GM21786 (cell line): ENCODE measurements at regions not wholly inside any gene's neighbourhood (a gene's known extent, or its start where the extent isn't known, plus 50 kb on each side); places are given as distances from the start of the nearest gene placed in this dataset.

Source experiments
- ATAC-seq: cut with Tn5 transposase; IDR thresholded peaks from one replicate; pipeline ENCODE4 v1.9.1; 2021; ENCODE audit not compliant: unreplicated experiment

DNA sequence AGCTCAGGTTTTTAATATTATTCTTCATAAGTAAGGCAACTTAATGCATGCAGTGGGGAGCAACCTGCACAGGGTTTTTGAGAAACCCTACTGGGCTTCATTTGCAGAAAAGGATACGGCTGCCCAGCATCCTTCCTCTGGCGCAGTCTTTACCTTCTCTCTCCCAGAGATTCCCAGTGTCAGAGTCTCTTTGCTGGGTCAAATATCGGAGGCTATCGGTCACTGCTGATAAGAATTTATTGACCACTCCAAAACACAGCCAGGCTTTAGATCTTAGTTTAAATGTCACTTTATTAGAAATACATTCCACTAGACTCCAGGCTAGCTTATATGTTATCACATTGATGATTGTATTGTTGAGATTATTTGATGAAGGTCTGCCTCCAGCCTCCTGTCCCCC is 147.2 kb upstream of the CPSF6 start:
- no peak for ATAC-seq

DNA sequence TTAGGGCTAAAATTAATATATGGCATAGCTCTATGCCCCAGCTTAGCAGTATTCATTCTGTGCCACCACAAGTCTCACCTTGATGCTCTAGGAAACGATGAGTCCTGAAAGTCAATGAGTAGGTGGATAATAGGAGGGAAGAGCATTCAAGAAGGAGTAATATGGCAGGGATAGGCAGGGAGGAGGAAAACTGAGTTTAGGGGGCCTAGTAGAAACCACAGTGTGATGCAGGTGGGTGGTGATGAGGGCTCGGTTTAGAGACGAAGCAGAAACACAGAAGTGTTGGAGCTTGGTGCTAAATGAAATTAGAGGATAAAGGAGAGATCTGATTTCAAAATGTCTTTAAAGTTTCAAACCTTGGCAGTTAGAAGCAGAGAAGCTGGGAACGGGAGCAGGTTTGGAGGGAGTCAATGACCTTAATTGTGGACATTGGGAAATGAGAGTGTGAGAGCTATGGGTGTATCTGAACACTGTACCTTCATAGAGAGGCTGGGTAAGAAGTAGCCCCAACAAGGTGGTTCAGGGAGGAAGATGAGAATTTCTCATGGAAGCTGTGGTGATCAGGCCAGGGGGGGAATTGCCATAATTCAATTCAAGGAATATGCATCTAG is 144.7 kb upstream of the CPSF6 start:
- ATAC-seq, result no peak

DNA sequence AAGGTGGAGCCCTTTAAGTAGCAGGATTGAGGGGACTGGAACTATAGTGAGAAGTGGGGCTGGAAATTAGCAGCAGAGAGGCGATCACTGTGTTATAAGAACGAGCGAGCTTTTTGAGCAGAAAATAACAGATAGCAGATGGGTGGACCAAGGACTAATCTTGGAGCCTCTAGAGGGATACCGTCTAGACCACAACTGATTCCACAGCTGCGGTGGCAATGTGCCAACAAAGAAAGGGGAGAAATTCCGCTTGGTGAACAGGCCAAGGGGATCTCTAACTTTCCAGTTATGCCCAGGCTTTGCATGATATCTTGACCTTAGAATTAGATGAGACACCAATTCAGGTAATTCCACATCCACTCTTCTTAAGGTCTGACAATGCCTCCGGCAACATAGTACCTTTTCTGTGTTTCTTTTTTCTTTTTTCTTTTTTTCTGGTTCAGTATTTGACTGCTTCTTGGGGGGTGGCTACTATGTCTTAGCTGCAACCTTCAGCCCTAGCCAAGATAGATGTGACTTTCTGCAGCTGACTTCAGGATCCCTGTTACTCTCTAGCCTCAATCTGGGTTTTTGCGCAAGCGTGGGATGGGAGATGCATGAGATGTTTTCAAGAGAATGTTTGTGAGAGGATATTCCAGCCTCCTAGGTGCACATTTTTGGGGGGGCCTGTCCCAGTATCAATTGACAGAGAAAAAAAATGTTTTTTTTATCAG is 143.4 kb upstream of the CPSF6 start:
- no peak for ATAC-seq

DNA sequence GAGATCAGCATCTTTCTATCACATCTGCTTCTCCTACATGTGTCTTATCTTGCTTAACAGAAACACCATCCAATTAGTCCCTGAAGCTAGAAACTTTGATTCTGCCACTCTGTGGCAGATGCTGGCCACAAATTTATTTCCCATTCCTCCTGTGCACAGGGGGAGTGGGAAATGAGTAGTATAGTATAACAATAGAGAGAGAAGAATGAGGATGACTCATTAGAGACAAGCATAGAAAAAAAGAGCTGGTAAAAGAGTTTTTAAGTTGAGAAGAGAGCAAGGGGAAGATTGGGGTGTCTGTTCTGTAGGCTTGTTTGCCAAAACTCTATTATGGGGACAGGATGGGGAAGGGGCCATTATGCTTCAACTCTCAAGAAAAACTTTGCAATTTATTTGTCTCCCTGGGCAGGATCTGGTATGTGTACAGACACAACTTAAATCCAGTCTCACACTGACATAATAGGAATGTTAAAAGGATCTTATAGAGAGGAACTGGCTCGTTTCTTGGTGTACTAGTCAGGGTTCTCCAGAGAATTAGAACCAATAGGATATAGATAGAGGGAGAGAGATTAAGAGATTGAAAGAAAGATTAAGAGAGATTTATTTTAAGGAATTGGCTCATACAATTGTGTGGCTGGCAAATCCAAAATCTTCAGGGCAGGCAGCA is 142.6 kb upstream of the CPSF6 start:
- ATAC-seq, result no peak

DNA sequence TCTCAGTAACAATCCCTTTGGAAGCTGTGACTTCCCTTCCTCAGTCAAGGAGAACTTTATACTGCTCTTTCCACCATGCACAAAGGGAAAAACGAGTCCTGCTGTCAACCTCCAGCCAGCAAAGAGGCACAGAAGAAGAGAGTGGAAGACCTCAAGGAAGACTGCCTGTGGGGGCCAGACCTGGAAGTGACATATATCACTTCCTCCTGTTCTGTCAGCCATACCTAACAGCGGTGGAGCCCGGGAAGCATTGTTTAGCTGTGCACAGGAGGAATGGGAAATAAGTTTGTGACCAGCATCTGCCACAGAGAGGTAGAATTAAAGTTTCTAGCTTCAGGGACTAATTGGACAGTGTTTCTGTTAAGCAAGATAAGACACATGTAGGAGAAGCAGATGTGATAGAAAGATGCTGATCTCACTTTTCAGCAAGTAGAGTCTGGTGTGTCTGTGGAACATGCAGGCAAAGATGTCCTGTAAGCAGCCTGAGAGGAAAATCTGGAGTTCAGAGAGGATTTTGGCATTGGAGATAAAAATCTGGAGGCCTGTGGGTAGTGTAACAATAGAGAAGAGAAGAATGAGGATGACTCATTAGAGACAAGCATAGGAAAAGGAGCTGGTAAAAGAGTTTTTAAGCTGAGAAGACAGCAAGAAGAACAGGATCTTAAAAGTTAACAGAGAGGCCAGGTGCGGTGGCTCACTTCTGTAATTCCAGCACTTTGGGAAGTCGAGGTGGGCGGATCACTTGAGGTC is 141.6 kb upstream of the CPSF6 start:
- no peak for ATAC-seq

DNA sequence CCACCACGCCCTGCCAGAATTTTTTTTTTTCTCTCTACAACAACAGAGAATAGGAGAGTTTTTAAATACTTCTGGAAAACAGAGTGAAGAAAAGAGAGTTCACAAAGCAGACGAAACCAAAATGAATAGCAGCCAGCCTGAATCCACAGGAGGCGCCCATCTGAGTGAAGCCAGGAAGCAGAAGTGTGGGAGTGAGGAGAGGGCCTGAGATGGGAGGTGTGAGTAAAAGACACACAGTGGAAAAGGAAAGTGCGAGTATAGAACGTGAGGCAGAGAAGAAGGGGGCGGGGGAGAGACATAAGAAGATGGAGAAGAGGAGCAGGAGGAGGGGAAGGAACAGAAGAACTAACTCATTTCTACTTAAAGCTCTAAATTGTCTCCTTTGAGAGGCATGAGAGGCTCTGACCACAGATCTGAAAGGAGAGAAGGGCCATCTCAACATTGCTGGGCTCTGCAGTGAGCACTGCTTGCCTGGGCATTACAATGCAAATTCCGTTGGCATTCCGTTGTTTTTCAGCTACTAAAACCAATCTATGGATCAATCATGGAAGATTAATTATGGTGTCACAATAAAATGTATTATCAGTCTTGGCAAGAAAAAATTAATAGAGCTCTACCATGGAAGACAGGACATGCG is 140.1 kb upstream of the CPSF6 start:
- ATAC-seq, result no peak

DNA sequence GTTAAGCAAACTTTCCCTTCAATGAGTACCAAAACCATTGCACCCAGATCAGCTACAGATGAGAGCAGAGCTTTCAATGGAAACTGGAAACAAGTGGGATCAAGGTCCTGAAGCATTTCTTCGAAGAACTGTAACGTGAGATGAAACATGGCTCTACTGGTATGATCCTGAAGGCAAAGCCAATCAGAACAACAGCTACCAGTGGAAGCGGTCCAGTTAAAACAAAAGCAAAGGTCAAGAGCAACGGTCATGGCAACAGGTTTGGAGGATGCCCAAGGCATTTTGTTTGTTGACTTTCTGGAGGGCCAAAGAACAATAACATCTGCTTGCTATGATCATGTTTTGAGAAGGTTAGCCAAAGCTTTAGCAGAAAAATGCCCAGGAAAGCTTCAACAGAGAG is 137.9 kb upstream of the CPSF6 start:
- ATAC-seq, result no peak

DNA sequence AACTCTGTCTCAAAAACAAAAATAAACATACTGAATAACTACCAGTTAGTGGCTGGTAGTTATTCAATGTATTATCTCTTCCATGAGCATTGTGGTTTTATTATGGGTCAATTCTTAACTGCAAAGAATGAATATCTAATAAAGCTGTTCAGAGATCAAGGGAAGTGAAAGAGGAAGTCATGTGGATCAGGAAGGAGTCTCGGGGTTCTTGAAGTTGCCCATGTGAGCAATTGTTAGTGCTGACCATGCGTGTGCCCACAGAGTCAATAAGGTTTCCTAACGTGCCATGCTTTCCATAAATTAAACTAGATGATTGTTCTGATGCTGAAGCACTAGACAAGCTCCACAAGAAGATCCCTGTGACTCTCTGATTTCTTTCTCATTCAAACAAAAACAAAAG is 136.5 kb upstream of the CPSF6 start:
- no peak for ATAC-seq

DNA sequence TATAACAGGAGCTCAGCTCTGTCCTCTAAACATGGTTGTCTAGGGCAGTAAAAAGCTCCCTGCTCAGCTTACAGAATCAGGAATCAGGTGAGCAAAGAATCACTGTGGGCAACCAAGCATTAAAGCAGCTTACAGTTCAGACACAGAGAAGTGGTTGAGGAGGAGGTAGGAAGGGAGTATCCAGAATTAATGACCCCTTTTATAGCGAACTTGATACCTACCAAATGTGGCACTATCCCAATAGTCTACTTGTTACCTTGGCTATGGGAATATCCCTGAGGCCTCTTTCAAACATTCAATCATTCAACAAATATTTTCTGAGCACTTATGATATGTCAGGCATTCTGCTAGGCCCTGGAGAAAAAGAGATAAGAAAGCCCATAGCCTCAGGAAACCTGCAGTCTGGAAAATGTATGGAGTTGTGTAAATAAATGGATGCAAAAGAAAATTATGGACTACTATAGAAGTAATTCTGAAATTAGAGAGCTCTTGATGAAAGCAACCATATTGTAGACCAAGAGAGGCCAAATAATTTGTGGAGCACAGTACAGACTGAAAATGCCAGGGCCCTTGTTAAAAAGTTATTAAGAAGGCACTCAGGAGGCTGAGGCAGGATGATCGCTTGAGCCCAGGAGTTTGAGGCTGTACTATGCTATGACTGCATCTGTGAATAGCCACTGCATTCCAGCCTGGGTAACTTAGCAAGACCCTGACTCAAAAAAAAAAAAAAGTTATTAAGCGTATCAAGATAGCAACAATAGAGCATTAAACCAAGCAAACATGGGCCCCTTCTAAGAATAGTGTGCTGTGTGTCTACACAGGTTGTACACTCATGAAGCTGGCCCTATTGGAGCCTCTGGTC is 134.0 kb upstream of the CPSF6 start:
- ATAC-seq, result no peak

DNA sequence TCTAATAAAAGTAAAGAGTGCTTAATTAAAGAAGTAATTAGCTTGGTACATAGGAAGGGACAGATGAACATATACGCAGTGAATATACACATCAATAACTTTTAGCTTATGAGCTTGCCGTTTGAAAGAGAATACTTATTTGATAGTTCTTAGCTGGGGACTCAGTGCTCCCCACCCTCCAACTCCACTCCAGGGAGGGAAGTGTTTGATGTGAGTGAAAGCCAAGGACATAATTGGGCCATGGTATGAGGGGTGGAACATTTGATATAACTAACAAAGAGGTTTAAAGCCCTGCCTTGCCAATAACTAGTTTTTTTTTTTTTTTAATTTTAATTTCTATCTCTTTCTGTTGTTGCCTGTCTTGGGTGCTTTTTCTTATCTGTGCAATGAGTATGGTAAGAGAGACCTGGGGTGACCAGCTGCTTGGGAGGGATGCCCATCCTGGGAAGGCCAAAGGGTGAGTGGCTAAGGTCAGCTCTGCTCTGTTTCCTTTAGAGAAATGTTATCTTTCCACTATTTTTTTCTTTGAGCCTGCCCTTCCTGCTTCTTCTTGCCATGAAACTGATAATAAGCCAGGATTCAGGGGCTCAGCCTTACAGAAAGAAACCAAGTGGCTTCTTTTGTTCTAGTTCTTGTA is 132.8 kb upstream of the CPSF6 start:
- no peak for ATAC-seq

DNA sequence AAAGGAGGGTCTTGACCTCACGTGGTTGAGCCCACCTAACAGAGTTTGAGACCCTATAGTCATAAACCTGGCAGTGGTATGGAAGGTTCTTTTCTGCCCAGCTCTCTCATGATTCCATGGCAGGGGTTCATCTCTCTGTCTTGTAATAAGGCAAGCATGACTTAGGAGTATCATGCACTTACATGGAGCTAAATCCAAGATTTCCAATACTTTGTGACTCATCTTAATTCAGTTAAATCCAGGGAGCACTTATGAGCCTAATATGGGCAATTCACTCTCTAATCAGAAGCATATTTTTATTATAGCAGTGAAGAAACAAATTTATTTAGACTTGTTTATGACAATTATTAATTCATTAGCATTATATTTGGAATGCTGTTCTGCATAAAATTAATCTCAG is 131.8 kb upstream of the CPSF6 start:
- no peak for ATAC-seq

DNA sequence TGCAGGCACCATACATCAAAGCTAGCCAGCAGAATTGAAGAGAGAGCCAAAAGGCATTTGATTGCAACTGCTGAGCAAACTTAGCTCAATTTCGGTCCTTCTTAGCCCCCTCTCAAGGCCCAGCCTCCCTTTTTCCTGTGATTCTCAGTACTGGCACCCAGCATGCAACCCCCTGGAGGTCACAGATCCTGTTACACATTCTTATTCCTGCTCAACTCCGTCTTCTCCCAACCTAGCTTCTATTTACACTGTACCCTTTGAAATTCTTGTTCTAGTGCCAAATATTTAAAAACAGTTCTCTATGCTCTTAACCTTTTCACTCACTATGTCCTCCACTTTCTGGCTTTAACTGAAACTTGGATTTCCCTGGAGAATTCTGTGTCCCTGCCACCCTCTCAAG is 131.3 kb upstream of the CPSF6 start:
- no peak for ATAC-seq

DNA sequence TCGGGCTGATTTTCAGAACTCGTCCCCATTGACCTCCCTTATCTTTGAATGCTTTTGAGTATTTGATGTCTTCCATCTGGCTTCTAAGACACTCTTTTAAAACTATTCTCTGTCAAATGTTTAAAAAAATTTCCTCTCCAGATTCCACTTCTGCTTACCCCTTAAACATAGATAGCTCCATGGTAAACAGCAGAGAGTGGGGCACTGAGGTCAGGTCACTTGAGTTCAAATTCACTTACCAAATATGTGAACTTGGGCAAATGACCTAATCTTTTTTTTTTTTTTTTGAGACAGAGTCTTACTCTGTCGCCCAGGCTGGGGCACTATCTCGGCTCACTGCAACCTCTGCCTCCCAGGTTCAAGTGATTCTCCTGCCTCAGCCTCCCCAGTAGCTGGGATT is 126.8 kb upstream of the CPSF6 start:
- ATAC-seq, result no peak

DNA sequence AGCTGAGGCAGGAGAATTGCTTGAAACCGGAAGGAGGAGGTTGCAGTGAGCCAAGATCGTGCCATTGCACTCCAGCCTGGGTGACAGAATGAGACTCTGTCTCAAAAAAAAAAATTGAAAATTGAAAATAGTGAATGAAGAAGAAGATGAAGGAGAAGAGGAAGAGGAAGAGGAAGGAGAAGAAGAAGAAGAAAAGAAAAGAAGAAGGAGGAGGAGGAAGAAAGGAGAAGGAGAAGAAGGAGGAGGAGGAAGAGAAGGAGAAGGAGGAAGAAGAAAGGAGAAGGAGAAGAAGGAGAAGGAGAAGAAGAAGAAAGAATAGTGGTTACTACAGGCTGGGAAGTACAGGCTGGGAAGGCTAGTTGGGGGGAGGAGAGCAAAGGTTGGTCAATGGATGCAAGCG is 124.3 kb upstream of the CPSF6 start:
- ATAC-seq, result no peak

DNA sequence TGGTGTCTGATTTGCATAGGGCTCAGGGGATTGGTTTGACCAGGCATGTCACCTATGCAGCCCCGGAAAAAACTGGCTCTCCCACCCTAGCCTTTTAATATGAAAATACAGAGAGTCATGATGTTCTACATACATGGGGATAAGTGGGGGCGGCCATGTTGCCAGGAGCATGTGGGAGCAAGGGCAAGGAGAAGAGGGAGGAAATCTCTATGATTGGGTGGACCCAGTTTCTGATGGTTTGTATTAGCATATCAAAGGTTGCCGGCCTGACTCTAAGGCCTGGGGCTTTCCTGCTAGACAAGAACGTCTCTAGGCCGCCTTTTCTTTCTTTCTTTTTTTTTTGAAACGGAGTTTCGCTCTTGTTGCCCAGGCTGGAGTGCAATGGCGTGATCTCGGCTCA is 123.4 kb upstream of the CPSF6 start:
- ATAC-seq, result no peak

DNA sequence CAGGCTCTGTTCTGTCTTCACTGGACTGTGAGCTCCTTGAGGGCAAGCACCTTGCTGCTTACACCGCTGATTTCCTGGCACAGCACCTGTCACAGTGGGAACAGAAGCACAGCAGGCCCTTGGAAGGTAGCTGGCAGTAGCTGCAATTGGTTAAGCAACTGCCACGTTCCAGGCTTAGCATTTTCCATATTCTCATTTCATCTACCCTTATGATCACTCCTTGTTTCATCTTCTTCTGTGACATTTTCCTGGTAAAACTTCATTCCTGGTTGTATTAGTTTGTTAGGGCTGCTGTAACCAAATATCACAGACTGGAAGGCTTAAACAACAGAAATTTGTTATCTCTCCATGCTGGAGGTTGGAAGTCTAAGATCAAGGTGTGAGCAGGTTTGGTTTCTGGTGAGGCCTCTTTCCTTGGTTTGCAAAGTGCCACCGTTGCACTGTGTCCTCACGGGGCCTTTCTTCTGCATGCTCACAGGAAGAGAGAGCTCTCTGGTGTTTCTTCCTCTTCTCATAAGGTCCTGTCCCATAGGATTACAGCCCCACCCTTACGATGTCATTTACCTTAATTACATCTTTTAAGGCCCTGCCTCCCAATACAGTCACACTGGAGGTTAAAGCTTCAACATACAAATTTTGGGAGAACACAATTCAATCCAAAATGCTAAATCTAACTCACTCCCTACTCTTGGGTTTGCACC is 121.7 kb upstream of the CPSF6 start:
- no peak for ATAC-seq

DNA sequence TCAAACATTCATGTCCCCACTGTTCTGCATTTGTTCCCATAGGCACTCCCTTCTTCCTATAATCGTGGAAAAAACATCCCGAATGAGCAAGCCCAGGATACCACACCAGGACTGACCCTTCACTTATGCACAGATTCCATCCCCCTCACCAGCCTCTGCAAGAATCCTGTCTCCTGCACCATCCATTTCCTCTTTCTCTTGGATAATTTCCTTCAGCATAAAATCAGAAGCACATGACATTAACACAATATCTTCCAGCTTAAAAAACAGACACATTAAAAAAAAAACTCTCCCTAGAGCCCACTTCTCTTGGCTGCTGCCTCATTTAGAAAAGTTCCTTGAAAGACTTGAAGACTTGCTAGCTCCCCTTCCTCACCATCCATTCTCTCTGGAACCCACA is 120.9 kb upstream of the CPSF6 start:
- no peak for ATAC-seq

DNA sequence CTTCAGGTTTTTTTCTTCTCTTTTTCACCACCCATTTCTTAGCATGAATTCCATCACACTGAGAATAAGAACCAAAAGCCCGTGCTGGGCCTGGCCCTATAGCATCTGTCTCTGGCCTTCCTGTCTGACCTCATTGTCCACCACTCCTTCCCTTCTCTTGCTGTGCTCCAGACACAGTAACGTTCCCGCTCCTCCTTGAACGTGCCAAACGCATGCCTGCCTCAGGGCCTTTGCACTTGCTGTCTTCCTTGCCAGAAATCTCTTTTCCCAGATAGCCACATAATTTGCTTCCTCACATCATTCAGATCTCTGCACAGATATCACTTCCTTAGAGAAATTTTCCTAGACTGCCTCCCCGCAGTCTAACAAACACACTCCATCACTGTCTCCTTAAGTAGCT is 119.6 kb upstream of the CPSF6 start:
- no peak for ATAC-seq

DNA sequence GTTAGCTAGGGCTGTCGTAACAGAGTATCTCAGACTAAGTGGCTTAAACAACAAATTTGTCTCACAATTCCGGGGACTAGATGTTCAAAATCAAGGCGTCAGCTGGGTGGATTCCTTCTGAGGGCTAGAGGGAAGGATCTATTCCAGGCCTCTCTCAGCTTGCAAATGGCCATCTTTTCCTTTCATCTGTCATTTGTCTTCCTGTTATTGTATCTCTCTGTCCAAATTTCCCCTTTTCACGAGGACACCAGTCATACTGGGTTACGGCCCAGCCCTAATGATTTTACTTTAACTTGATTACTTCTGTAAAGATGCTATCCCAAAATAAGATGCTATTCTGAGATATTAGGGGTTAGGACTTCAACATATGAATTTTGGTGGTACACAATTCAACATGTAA is 119.0 kb upstream of the CPSF6 start:
- no peak for ATAC-seq
